Osteocyte (in vitro differentiated cells): ENCODE measurements at regions not wholly inside any gene's neighbourhood (a gene's known extent, or its start where the extent isn't known, plus 50 kb on each side); places are given as distances from the start of the nearest gene placed in this dataset.

Experiments used
- DNase-seq: peaks from one replicate; pipeline ENCODE4 v3.0.0; 2021; ENCODE audit warnings: mixed read lengths; ENCODE audit not compliant: unreplicated experiment; ENCODE audit errors: extremely low spot score
- H3K27ac Mint-ChIP-seq: one replicate; pipeline ENCODE4 v1.8.0; 2021; ENCODE audit warnings: mild to moderate bottlenecking, mixed read lengths; ENCODE audit not compliant: unreplicated experiment
- H3K27me3 Mint-ChIP-seq: one replicate; pipeline ENCODE4 v1.8.0; 2021; ENCODE audit warnings: mixed read lengths; ENCODE audit not compliant: unreplicated experiment
- H3K36me3 Mint-ChIP-seq: one replicate; pipeline ENCODE4 v1.8.0; 2021; ENCODE audit warnings: mixed read lengths; ENCODE audit not compliant: unreplicated experiment
- H3K4me1 Mint-ChIP-seq: one replicate; pipeline ENCODE4 v1.8.0; 2021; ENCODE audit warnings: mixed read lengths; ENCODE audit not compliant: unreplicated experiment
- H3K4me3 Mint-ChIP-seq: one replicate; pipeline ENCODE4 v1.8.0; 2021; ENCODE audit warnings: mild to moderate bottlenecking, moderate library complexity, mixed read lengths; ENCODE audit not compliant: unreplicated experiment
- H3K9me3 Mint-ChIP-seq: one replicate; pipeline ENCODE4 v1.8.0; 2021; ENCODE audit warnings: mixed read lengths; ENCODE audit not compliant: unreplicated experiment
- CTCF ChIP-seq: fragments of 200-600 bp; sonication (generic); IDR thresholded peaks from 2 replicates; pipeline ENCODE4 v1.5.0; 2021; ENCODE audit warnings: antibody characterized with exemption, mild to moderate bottlenecking, moderate library complexity

GRCh38 chr3:70393881-70394612 lies 81.6 kb upstream of the MDFIC2 start:
- H3K27ac Mint-ChIP-seq = no peak overlapping the region
- no peak for TF ChIP-seq CTCF
- no peaks in the 10 kb centered on the region for H3K4me1 Mint-ChIP-seq
- H3K9me3 Mint-ChIP-seq = no peaks in the 10 kb centered on the region
- H3K36me3 Mint-ChIP-seq = no peaks in the 10 kb centered on the region
- DNase-seq = no peak
- peaks cover 22% of the 10 kb centered on the region for H3K27me3 Mint-ChIP-seq
- no peak overlapping the region for H3K4me3 Mint-ChIP-seq

GRCh38 chr3:70392227-70392626 lies 79.8 kb upstream of the MDFIC2 start:
- Mint-ChIP-seq H3K9me3 (no peaks in the 10 kb centered on the region), H3K4me1 (no peaks in the 10 kb centered on the region), H3K4me3 (no peak overlapping the region), H3K27ac (no peak overlapping the region), H3K27me3 (peaks cover 18% of the 10 kb centered on the region), H3K36me3 (no peaks in the 10 kb centered on the region)
- no peak for TF ChIP-seq CTCF
- DNase-seq = no peak

- Mint-ChIP-seq H3K9me3 (no peaks in the 10 kb centered on the region), H3K27me3 (peaks cover 6% of the 10 kb centered on the region)
Observed at GRCh38 chr3:70387889-70388288, 75.5 kb upstream of the MDFIC2 start.

GRCh38 chr3:70386846-70387245 lies 74.4 kb upstream of the MDFIC2 start:
- DNase-seq = no peak
- peaks cover 2% of the 10 kb centered on the region for H3K4me1 Mint-ChIP-seq
- TF ChIP-seq CTCF = no peak
- no peaks in the 10 kb centered on the region for H3K9me3 Mint-ChIP-seq
- H3K4me3 Mint-ChIP-seq = no peak overlapping the region
- peaks cover 5% of the 10 kb centered on the region for H3K27me3 Mint-ChIP-seq
- H3K36me3 Mint-ChIP-seq = no peaks in the 10 kb centered on the region
- no peak overlapping the region for H3K27ac Mint-ChIP-seq

More at GRCh38 chr3:70387889-70388288, 75.5 kb upstream of the MDFIC2 start:
- H3K27ac Mint-ChIP-seq = no peak overlapping the region
- no peak for TF ChIP-seq CTCF
- no peaks in the 10 kb centered on the region for H3K36me3 Mint-ChIP-seq
- H3K4me3 Mint-ChIP-seq = no peak overlapping the region
- peaks cover 2% of the 10 kb centered on the region for H3K4me1 Mint-ChIP-seq
- DNase-seq = no peak

- H3K36me3 Mint-ChIP-seq = no peaks in the 10 kb centered on the region
- no peak overlapping the region for H3K27ac Mint-ChIP-seq
- H3K9me3 Mint-ChIP-seq = no peaks in the 10 kb centered on the region
- no peak for DNase-seq
- TF ChIP-seq CTCF = no peak
- H3K4me1 Mint-ChIP-seq = peaks cover 2% of the 10 kb centered on the region
- no peak overlapping the region for H3K4me3 Mint-ChIP-seq
- H3K27me3 Mint-ChIP-seq = peaks cover 9% of the 10 kb centered on the region
Observed at GRCh38 chr3:70386043-70386442, 73.6 kb upstream of the MDFIC2 start.
